ENCODE measurements at regions not wholly inside any gene's neighbourhood (a gene's known extent, or its start where the extent isn't known, plus 50 kb on each side); places are given as distances from the start of the nearest gene placed in this dataset.

- no peaks in the 10 kb centered on the region for H3K27me3 ChIP-seq (ENCODE audit: control insufficient read depth in 3 of 3, insufficient read depth in 3 of 3, low read length in 2 of 3)
- DNase-seq (peak; percentile 20 to 35 (median 29)), ATAC-seq (ENCODE audit: insufficient read depth, low FRiP score) (no peak)
- no peak for TF ChIP-seq CTCF (IDR thresholded peaks at IDR 0.05; ENCODE audit: control extremely low read depth, extremely low read depth)
- no peak overlapping the region for H3K4me3 ChIP-seq
- H3K27ac ChIP-seq (ENCODE audit: low read depth in 1 of 2, low read length in 1 of 2): peak overlapping the region in 1 of 2 donors; percentile 62
- 73 to 76% methylated on average over 11 of the region's 11 CpGs for WGBS, 2 donors
- H3K36me3 ChIP-seq (ENCODE audit: control insufficient read depth in 4 of 4, insufficient read depth in 4 of 4, low read length in 4 of 4): no peaks in the 10 kb centered on the region
- H3K9me3 ChIP-seq (ENCODE audit: control insufficient read depth in 4 of 4, insufficient read depth in 3 of 4, low read length in 3 of 4): peaks cover 0 to 7% (median 4%) of the 10 kb centered on the region in 4 donors
- no peak overlapping the region for H3K9ac ChIP-seq (ENCODE audit: insufficient read depth in 1 of 2, low read length in 2 of 2)
- H3K4me1 ChIP-seq (ENCODE audit: control insufficient read depth in 5 of 5, insufficient read depth in 5 of 5, low read length in 5 of 5): no peaks in the 10 kb centered on the region
Measured at GRCh38 chr3:159929171-159930141, 59.2 kb upstream of the IL12A start.

- H3K4me3 ChIP-seq: no peak overlapping the region
- no peak overlapping the region for H3K27ac ChIP-seq (ENCODE audit: low read depth in 1 of 2, low read length in 1 of 2)
- H3K27me3 ChIP-seq (ENCODE audit: control insufficient read depth in 3 of 3, insufficient read depth in 3 of 3, low read length in 2 of 3): no peaks in the 10 kb centered on the region
- ATAC-seq (ENCODE audit: insufficient read depth, low FRiP score) (no peak), DNase-seq (no peak)
- H3K36me3 ChIP-seq (ENCODE audit: control insufficient read depth in 4 of 4, insufficient read depth in 4 of 4, low read length in 4 of 4): no peaks in the 10 kb centered on the region
- no peak for TF ChIP-seq CTCF (IDR thresholded peaks at IDR 0.05; ENCODE audit: control extremely low read depth, extremely low read depth)
- no peaks in the 10 kb centered on the region for H3K4me1 ChIP-seq (ENCODE audit: control insufficient read depth in 5 of 5, insufficient read depth in 5 of 5, low read length in 5 of 5)
- H3K9ac ChIP-seq (ENCODE audit: insufficient read depth in 1 of 2, low read length in 2 of 2): no peak overlapping the region
- peaks cover 0 to 7% (median 4%) of the 10 kb centered on the region in 4 donors for H3K9me3 ChIP-seq (ENCODE audit: control insufficient read depth in 4 of 4, insufficient read depth in 3 of 4, low read length in 3 of 4)
Measured at GRCh38 chr3:159934216-159934615, 54.4 kb upstream of the IL12A start.

GRCh38 chr3:159936541-159936940, 52.1 kb upstream of the IL12A start:
- H3K9me3 ChIP-seq (ENCODE audit: control insufficient read depth in 4 of 4, insufficient read depth in 3 of 4, low read length in 3 of 4): peaks cover 0 to 7% (median 4%) of the 10 kb centered on the region in 4 donors
- H3K36me3 ChIP-seq (ENCODE audit: control insufficient read depth in 4 of 4, insufficient read depth in 4 of 4, low read length in 4 of 4): no peaks in the 10 kb centered on the region
- no peak for TF ChIP-seq CTCF (IDR thresholded peaks at IDR 0.05; ENCODE audit: control extremely low read depth, extremely low read depth)
- H3K27ac ChIP-seq (ENCODE audit: low read depth in 1 of 2, low read length in 1 of 2): no peak overlapping the region
- H3K4me1 ChIP-seq (ENCODE audit: control insufficient read depth in 5 of 5, insufficient read depth in 5 of 5, low read length in 5 of 5): no peaks in the 10 kb centered on the region
- DNase-seq (no peak), ATAC-seq (ENCODE audit: insufficient read depth, low FRiP score) (no peak)
- no peak overlapping the region for H3K9ac ChIP-seq (ENCODE audit: insufficient read depth in 1 of 2, low read length in 2 of 2)
- H3K27me3 ChIP-seq (ENCODE audit: control insufficient read depth in 3 of 3, insufficient read depth in 3 of 3, low read length in 2 of 3): no peaks in the 10 kb centered on the region
- H3K4me3 ChIP-seq: no peak overlapping the region
